ENCODE measurements at regions not wholly inside any gene's neighbourhood (a gene's known extent, or its start where the extent isn't known, plus 50 kb on each side); places are given as distances from the start of the nearest gene placed in this dataset.

DNA sequence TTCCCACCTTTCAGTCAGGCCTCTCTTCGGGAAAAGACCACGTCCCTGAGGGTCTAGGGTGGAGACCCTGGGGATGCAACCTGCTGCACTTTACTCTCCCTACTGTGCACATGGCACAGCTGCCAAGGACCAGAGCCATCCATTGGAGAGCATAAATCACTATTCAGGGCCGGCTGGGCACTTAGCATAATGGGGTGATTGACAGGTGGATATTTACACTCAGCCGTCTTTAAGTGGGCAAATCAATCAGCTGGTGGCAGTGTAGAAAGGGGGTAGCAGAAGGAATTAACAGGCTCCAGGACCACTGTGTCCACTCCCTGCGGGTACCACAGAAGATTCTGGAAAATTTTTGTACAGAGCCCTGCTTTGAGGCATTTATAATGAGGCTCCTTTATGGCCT is 87.3 kb upstream of the IRX6 start:
- no peak overlapping the region for H3K4me3 ChIP-seq
- no peak for ATAC-seq

More for the DNA sequence above, 87.3 kb upstream of the IRX6 start:
- Histone ChIP-seq H3K79me2 (replicated peaks; ENCODE audit: insufficient read depth) (no peaks in the 10 kb centered on the region), H3K27ac (ENCODE audit: low read depth) (no peak overlapping the region), H3K4me2 (no peak overlapping the region), H2AFZ (no peak overlapping the region), H3K4me1 (ENCODE audit: insufficient read depth) (peaks cover 18% of the 10 kb centered on the region), H4K20me1 (replicated peaks; ENCODE audit: insufficient read depth) (no peaks in the 10 kb centered on the region), H3F3A (replicated peaks; ENCODE audit: low read depth) (no peaks in the 10 kb centered on the region), H3K36me3 (ENCODE audit: insufficient read depth) (no peaks in the 10 kb centered on the region), H3K9me2 (ENCODE audit: insufficient read depth) (peaks cover 11% of the 10 kb centered on the region; the same call in 1 of the 2 replicates), H3K27me3 (ENCODE audit: insufficient read depth) (no peaks in the 10 kb centered on the region)
- TF ChIP-seq POLR2AphosphoS5 (IDR thresholded peaks at IDR 0.05; ENCODE audit: low read depth), result no peak
- no peak for TF ChIP-seq STAT1 (IDR thresholded peaks at IDR 0.05; ENCODE audit: unreplicated experiment)
- TF ChIP-seq, protein P1, sequence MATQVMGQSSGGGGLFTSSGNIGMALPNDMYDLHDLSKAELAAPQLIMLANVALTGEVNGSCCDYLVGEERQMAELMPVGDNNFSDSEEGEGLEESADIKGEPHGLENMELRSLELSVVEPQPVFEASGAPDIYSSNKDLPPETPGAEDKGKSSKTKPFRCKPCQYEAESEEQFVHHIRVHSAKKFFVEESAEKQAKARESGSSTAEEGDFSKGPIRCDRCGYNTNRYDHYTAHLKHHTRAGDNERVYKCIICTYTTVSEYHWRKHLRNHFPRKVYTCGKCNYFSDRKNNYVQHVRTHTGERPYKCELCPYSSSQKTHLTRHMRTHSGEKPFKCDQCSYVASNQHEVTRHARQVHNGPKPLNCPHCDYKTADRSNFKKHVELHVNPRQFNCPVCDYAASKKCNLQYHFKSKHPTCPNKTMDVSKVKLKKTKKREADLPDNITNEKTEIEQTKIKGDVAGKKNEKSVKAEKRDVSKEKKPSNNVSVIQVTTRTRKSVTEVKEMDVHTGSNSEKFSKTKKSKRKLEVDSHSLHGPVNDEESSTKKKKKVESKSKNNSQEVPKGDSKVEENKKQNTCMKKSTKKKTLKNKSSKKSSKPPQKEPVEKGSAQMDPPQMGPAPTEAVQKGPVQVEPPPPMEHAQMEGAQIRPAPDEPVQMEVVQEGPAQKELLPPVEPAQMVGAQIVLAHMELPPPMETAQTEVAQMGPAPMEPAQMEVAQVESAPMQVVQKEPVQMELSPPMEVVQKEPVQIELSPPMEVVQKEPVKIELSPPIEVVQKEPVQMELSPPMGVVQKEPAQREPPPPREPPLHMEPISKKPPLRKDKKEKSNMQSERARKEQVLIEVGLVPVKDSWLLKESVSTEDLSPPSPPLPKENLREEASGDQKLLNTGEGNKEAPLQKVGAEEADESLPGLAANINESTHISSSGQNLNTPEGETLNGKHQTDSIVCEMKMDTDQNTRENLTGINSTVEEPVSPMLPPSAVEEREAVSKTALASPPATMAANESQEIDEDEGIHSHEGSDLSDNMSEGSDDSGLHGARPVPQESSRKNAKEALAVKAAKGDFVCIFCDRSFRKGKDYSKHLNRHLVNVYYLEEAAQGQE (IDR thresholded peaks at IDR 0.05; ENCODE audit: unreplicated experiment), result no peak
- TF ChIP-seq, protein P2, sequence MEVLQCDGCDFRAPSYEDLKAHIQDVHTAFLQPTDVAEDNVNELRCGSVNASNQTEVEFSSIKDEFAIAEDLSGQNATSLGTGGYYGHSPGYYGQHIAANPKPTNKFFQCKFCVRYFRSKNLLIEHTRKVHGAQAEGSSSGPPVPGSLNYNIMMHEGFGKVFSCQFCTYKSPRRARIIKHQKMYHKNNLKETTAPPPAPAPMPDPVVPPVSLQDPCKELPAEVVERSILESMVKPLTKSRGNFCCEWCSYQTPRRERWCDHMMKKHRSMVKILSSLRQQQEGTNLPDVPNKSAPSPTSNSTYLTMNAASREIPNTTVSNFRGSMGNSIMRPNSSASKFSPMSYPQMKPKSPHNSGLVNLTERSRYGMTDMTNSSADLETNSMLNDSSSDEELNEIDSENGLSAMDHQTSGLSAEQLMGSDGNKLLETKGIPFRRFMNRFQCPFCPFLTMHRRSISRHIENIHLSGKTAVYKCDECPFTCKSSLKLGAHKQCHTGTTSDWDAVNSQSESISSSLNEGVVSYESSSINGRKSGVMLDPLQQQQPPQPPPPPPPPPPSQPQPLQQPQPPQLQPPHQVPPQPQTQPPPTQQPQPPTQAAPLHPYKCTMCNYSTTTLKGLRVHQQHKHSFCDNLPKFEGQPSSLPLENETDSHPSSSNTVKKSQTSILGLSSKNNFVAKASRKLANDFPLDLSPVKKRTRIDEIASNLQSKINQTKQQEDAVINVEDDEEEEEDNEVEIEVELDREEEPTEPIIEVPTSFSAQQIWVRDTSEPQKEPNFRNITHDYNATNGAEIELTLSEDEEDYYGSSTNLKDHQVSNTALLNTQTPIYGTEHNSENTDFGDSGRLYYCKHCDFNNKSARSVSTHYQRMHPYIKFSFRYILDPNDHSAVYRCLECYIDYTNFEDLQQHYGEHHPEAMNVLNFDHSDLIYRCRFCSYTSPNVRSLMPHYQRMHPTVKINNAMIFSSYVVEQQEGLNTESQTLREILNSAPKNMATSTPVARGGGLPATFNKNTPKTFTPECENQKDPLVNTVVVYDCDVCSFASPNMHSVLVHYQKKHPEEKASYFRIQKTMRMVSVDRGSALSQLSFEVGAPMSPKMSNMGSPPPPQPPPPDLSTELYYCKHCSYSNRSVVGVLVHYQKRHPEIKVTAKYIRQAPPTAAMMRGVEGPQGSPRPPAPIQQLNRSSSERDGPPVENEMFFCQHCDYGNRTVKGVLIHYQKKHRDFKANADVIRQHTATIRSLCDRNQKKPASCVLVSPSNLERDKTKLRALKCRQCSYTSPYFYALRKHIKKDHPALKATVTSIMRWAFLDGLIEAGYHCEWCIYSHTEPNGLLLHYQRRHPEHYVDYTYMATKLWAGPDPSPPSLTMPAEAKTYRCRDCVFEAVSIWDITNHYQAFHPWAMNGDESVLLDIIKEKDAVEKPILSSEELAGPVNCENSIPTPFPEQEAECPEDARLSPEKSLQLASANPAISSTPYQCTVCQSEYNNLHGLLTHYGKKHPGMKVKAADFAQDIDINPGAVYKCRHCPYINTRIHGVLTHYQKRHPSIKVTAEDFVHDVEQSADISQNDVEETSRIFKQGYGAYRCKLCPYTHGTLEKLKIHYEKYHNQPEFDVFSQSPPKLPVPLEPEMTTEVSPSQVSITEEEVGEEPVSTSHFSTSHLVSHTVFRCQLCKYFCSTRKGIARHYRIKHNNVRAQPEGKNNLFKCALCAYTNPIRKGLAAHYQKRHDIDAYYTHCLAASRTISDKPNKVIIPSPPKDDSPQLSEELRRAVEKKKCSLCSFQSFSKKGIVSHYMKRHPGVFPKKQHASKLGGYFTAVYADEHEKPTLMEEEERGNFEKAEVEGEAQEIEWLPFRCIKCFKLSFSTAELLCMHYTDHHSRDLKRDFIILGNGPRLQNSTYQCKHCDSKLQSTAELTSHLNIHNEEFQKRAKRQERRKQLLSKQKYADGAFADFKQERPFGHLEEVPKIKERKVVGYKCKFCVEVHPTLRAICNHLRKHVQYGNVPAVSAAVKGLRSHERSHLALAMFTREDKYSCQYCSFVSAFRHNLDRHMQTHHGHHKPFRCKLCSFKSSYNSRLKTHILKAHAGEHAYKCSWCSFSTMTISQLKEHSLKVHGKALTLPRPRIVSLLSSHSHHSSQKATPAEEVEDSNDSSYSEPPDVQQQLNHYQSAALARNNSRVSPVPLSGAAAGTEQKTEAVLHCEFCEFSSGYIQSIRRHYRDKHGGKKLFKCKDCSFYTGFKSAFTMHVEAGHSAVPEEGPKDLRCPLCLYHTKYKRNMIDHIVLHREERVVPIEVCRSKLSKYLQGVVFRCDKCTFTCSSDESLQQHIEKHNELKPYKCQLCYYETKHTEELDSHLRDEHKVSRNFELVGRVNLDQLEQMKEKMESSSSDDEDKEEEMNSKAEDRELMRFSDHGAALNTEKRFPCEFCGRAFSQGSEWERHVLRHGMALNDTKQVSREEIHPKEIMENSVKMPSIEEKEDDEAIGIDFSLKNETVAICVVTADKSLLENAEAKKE (CRISPR knock-in tag; IDR thresholded peaks at IDR 0.05), result no peak
- TF ChIP-seq NANOG (IDR thresholded peaks at IDR 0.05; ENCODE audit: borderline replicate concordance), result no peak
- no peak for TF ChIP-seq ZNF114 (CRISPR knock-in tag; IDR thresholded peaks at IDR 0.05)
- TF ChIP-seq, protein P3, sequence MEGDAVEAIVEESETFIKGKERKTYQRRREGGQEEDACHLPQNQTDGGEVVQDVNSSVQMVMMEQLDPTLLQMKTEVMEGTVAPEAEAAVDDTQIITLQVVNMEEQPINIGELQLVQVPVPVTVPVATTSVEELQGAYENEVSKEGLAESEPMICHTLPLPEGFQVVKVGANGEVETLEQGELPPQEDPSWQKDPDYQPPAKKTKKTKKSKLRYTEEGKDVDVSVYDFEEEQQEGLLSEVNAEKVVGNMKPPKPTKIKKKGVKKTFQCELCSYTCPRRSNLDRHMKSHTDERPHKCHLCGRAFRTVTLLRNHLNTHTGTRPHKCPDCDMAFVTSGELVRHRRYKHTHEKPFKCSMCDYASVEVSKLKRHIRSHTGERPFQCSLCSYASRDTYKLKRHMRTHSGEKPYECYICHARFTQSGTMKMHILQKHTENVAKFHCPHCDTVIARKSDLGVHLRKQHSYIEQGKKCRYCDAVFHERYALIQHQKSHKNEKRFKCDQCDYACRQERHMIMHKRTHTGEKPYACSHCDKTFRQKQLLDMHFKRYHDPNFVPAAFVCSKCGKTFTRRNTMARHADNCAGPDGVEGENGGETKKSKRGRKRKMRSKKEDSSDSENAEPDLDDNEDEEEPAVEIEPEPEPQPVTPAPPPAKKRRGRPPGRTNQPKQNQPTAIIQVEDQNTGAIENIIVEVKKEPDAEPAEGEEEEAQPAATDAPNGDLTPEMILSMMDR (conservative IDR thresholded peaks at IDR 0.05; ENCODE audit: low read depth in 2 of 2), result no peak
- TF ChIP-seq CREB1 (CRISPR knock-in tag; IDR thresholded peaks at IDR 0.05; ENCODE audit: low read depth), result no peak
- TF ChIP-seq EZH2 (IDR thresholded peaks at IDR 0.05; ENCODE audit: low read depth, unreplicated experiment), result no peak
- no peak for TF ChIP-seq ZNF331 (CRISPR knock-in tag; IDR thresholded peaks at IDR 0.05; ENCODE audit: low read depth)
- Mint-ChIP-seq H3K27me3 (ENCODE audit: insufficient read depth, low read depth, poor library complexity) (no peaks in the 10 kb centered on the region), H3K4me3 (no peak overlapping the region), H3K9me3 (no peaks in the 10 kb centered on the region), H3K4me1 (peaks cover 15% of the 10 kb centered on the region), H3K27ac (no peak overlapping the region), H3K36me3 (ENCODE audit: low read depth) (no peaks in the 10 kb centered on the region)
- DNase-seq (ENCODE audit: low spot score), result no peak
